8988T (cell line): ENCODE measurements at regions not wholly inside any gene's neighbourhood (a gene's known extent, or its start where the extent isn't known, plus 50 kb on each side); places are given as distances from the start of the nearest gene placed in this dataset.

Experiments
- DNase-seq: peaks from one replicate; pipeline ENCODE4 v3.0.0; 2011

GRCh38 chr6:19643287-19643686 lies 193.9 kb upstream of the ID4 start:
- DNase-seq = no peak

- DNase-seq = no peak
Measured at GRCh38 chr6:19643713-19644112, 193.5 kb upstream of the ID4 start.

- no peak for DNase-seq
Measured at GRCh38 chr6:19655744-19656143, 181.4 kb upstream of the ID4 start.

GRCh38 chr6:19660123-19660910 lies 176.9 kb upstream of the ID4 start:
- DNase-seq = no peak

- DNase-seq = no peak
Measured at GRCh38 chr6:19662911-19663310, 174.3 kb upstream of the ID4 start.

- DNase-seq = no peak
Measured at GRCh38 chr6:19663479-19663878, 173.7 kb upstream of the ID4 start.

GRCh38 chr6:19664050-19664449 lies 173.1 kb upstream of the ID4 start:
- DNase-seq = no peak

- no peak for DNase-seq
Measured at GRCh38 chr6:19664878-19665612, 172.1 kb upstream of the ID4 start.

GRCh38 chr6:19665613-19665909 lies 171.6 kb upstream of the ID4 start:
- no peak for DNase-seq

- DNase-seq = no peak
Measured at GRCh38 chr6:19668710-19669109, 168.5 kb upstream of the ID4 start.

- DNase-seq = no peak
Measured at GRCh38 chr6:19669206-19669605, 168.0 kb upstream of the ID4 start.

GRCh38 chr6:19682859-19683258 lies 154.3 kb upstream of the ID4 start:
- no peak for DNase-seq

GRCh38 chr6:19690325-19691075 lies 146.7 kb upstream of the ID4 start:
- DNase-seq = no peak

- no peak for DNase-seq
Measured at GRCh38 chr6:19691465-19692167, 145.6 kb upstream of the ID4 start.

- no peak for DNase-seq
Measured at GRCh38 chr6:19692506-19693298, 144.5 kb upstream of the ID4 start.

GRCh38 chr6:19694697-19695096 lies 142.5 kb upstream of the ID4 start:
- DNase-seq = no peak

GRCh38 chr6:19697744-19698290 lies 139.4 kb upstream of the ID4 start:
- DNase-seq = no peak

- DNase-seq = no peak
Measured at GRCh38 chr6:19699932-19700331, 137.2 kb upstream of the ID4 start.

GRCh38 chr6:19705606-19706005 lies 131.6 kb upstream of the ID4 start:
- DNase-seq = no peak

GRCh38 chr6:19712012-19712688 lies 125.0 kb upstream of the ID4 start:
- no peak for DNase-seq

GRCh38 chr6:19712998-19713397 lies 124.2 kb upstream of the ID4 start:
- no peak for DNase-seq

- DNase-seq = no peak
Measured at GRCh38 chr6:19713411-19713810, 123.8 kb upstream of the ID4 start.
